Esophagus muscularis mucosa (tissue), 3 donors: ENCODE measurements at regions not wholly inside any gene's neighbourhood (a gene's known extent, or its start where the extent isn't known, plus 50 kb on each side); places are given as distances from the start of the nearest gene placed in this dataset.

Experiments used
- CTCF ChIP-seq, 3 experiments: fragments of 200-600 bp in 2 of 3; fragments of 450-650 bp in 1 of 3; sonication (generic) in 2 of 3; IDR thresholded peaks; one replicate each; pipeline ENCODE4 v1.5.1; 2017 to 2019; ENCODE audit warnings: antibody characterized with exemption in 3 of 3, mild to moderate bottlenecking in 2 of 3, moderate library complexity in 1 of 3
- POLR2A ChIP-seq: fragments of 450-650 bp; IDR thresholded peaks from one replicate; pipeline ENCODE4 v1.6.1; 2017; ENCODE audit warnings: antibody characterized with exemption, moderate library complexity, mild to moderate bottlenecking, low read depth

GRCh38 chr20:22450537-22450936 lies 133.8 kb downstream of the FOXA2 start:
- TF ChIP-seq POLR2A: no peak
- no peak for TF ChIP-seq CTCF (IDR thresholded peaks at IDR 0.05)
